Adrenal gland (tissue), 9 donors: ENCODE measurements at regions not wholly inside any gene's neighbourhood (a gene's known extent, or its start where the extent isn't known, plus 50 kb on each side); places are given as distances from the start of the nearest gene placed in this dataset.
A peak's percentile ranks its signal among the peaks of the same experiment; 100 is the strongest.

ENCODE experiments used
- DNase-seq, 7 donors: peaks; one replicate each; pipeline ENCODE4 v3.0.0-alpha.2; 2019 to 2020
- H3K27ac ChIP-seq, 5 donors: fragments of 200-600 bp; sonication (generic) in 4 of 5; 1 replicate in 3 of 5; 2 replicates in 2 of 5; pipeline versions ENCODE4 v1.5.1 to v1.8.0; 2016 to 2020; ENCODE audit warnings: mild to moderate bottlenecking in 1 of 5
- H3K27me3 ChIP-seq: fragments of 200-600 bp; 2 replicates; pipeline ENCODE4 v1.8.0; 2021
- H3K36me3 ChIP-seq, 2 donors: fragments of 200-600 bp; replicated peaks in 1 of 2; 1 replicate in 1 of 2; 2 replicates in 1 of 2; pipeline versions ENCODE4 v1.5.1 to v1.8.0; 2018 to 2022
- H3K4me1 ChIP-seq, 2 donors: fragments of 200-600 bp; replicated peaks in 1 of 2; 1 replicate in 1 of 2; 2 replicates in 1 of 2; pipeline versions ENCODE4 v1.5.1 to v1.8.0; 2018 to 2021
- H3K4me3 ChIP-seq, 4 donors: fragments of 200-600 bp; sonication (generic) in 3 of 4; one replicate each; pipeline ENCODE4 v1.5.1; 2016 to 2018
- H3K9me3 ChIP-seq, 3 donors: fragments of 200-600 bp; sonication (generic) in 1 of 3; replicated peaks in 1 of 3; 1 replicate in 2 of 3; 2 replicates in 1 of 3; pipeline versions ENCODE4 v1.5.1 to v1.8.0; 2016 to 2021
- POLR2A ChIP-seq, 2 donors: fragments of 450-650 bp; IDR thresholded peaks; one replicate each; pipeline ENCODE4 v1.6.1; 2017; ENCODE audit warnings: antibody characterized with exemption in 2 of 2, mild to moderate bottlenecking in 2 of 2, moderate library complexity in 1 of 2
- WGBS, 4 donors: extraction: QIAGEN DNeasy Blood & Tissue Kit in 2 of 4; methylation state at CpG; one replicate each; pipeline versions ENCODE4 v1.1.5 to v1.1.7; 2013 to 2017; 5-methylcytosine and 5-hydroxymethylcytosine counted together
- intact Hi-C, 2 donors: fragments of 100-400 bp; cut with DNase I; formaldehyde crosslinking; loops; one replicate each; pipeline versions ENCODE4 v1.14.1 to v1.15.0; 2022 to 2023
- TF ChIP-seq, protein P1 (sequence below), 6 experiments: fragments of 450-650 bp in 4 of 6; fragments of 200-600 bp in 2 of 6; sonication (generic) in 1 of 6; IDR thresholded peaks; 1 replicate in 5 of 6; 2 replicates in 1 of 6; pipeline versions ENCODE4 v1.5.1 to v1.8.0; 2016 to 2021; ENCODE audit warnings: antibody characterized with exemption in 6 of 6, mild to moderate bottlenecking in 2 of 6, moderate library complexity in 1 of 6
- donor health status: healthy with polysubstance abuse.
- donor health status: Bipolar disorder and iron deficiency.
- donor health status: DM: yes; HTN: yes; CAD: no.
- donor health status: DM: no; HTN: no; CAD: no.
- donor health status: DM: no; HTN: no; CAD: no.

DNA sequence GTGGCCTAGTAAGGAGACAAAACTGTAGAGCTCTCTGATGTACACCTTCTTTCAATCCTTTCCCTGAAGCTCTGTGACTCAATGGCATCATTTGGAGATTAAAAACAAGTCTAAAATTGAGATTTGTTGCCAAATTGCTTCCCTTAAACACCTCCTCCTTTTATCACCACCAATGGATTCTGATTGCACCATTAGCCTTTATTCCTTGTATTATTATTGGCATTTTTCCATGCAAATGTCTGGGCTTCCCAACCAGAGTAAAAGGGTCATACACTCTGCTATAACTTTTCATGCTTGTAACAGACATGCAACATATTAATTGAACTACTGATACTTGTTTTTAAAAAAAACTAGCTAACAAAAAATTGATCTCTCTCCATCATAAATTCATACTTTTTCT lies 124.2 kb downstream of the CCDC34 start:
- DNase-seq = no peak
- Histone ChIP-seq H3K4me1 (peaks cover 8 to 9% of the 10 kb centered on the region in 2 donors), H3K4me3 (no peak overlapping the region), H3K27ac (no peak overlapping the region), H3K9me3 (no peaks in the 10 kb centered on the region), H3K36me3 (no peaks in the 10 kb centered on the region), H3K27me3 (no peaks in the 10 kb centered on the region)
- intact Hi-C loops = loop anchor here in 1 of 2 donors (10.0 kb wide), 1 partner anchor 54 kb away; no protein-coding TSS in a partner anchor
- TF ChIP-seq POLR2A (IDR thresholded peaks at IDR 0.05) = no peak
- TF ChIP-seq, protein P1, sequence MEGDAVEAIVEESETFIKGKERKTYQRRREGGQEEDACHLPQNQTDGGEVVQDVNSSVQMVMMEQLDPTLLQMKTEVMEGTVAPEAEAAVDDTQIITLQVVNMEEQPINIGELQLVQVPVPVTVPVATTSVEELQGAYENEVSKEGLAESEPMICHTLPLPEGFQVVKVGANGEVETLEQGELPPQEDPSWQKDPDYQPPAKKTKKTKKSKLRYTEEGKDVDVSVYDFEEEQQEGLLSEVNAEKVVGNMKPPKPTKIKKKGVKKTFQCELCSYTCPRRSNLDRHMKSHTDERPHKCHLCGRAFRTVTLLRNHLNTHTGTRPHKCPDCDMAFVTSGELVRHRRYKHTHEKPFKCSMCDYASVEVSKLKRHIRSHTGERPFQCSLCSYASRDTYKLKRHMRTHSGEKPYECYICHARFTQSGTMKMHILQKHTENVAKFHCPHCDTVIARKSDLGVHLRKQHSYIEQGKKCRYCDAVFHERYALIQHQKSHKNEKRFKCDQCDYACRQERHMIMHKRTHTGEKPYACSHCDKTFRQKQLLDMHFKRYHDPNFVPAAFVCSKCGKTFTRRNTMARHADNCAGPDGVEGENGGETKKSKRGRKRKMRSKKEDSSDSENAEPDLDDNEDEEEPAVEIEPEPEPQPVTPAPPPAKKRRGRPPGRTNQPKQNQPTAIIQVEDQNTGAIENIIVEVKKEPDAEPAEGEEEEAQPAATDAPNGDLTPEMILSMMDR (IDR thresholded peaks at IDR 0.05) = no peak

DNA sequence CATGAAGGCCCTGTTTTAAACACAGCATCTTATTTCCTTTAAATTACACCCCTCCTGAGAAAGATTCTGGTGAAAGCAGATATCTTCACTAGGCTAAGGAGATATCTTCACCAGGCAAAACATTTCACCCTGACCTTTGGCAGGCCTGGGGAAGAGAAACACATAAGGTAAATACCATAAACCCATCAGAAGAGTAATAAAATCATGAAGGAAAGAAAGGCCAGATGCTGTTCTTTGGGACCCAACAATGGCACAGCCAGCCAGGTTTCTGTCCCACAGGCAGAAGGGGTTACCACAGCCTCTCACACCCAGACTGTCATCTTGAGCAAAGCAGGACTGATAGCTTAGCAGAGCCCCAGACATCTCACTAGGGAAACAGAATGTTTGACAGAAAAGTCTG lies 125.4 kb downstream of the CCDC34 start:
- DNase-seq = no peak
- H3K27me3 ChIP-seq = no peaks in the 10 kb centered on the region
- no peaks in the 10 kb centered on the region for H3K36me3 ChIP-seq
- peaks cover 8 to 13% of the 10 kb centered on the region in 2 donors for H3K4me1 ChIP-seq
- H3K4me3 ChIP-seq = no peak overlapping the region
- H3K9me3 ChIP-seq = no peaks in the 10 kb centered on the region
- intact Hi-C loops = loop anchor here in 1 of 2 donors (10.0 kb wide), 1 partner anchor 53 kb away; no protein-coding TSS in a partner anchor
- no peak overlapping the region for H3K27ac ChIP-seq
- TF ChIP-seq POLR2A (IDR thresholded peaks at IDR 0.05) = no peak
- TF ChIP-seq, protein P1 (IDR thresholded peaks at IDR 0.05) = no peak

DNA sequence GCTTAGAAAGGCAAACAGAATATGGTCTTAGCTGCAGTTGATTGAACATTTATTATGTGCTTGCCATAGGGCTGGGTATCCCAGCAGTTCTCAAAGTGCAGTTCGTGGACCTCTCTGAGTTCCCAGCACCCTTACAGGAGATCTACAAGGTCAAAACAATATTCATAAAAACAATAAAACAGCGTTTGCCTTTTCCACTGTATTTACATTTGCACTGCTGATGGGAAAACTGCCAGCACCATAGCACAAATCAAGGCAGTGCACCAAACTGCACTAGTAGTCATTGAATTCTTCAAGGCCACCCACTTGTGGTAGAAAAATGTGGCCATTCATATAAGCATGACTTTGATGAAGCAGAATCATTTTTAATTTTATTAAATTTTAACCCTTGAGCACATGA lies 128.1 kb downstream of the CCDC34 start:
- intact Hi-C loops = loop anchor here in 1 of 2 donors (10.0 kb wide), 1 partner anchor 50 kb away; no protein-coding TSS in a partner anchor
- TF ChIP-seq, protein P1 (IDR thresholded peaks at IDR 0.05) = no peak
- no peak for TF ChIP-seq POLR2A (IDR thresholded peaks at IDR 0.05)
- Histone ChIP-seq H3K9me3 (no peaks in the 10 kb centered on the region), H3K4me3 (no peak overlapping the region), H3K4me1 (peaks cover 8 to 13% of the 10 kb centered on the region in 2 donors), H3K27me3 (no peaks in the 10 kb centered on the region), H3K27ac (no peak overlapping the region), H3K36me3 (no peaks in the 10 kb centered on the region)
- WGBS, 4 donors = 38 to 53% (median 45%) methylated on average over 2 of the region's 2 CpGs
- no peak for DNase-seq

DNA sequence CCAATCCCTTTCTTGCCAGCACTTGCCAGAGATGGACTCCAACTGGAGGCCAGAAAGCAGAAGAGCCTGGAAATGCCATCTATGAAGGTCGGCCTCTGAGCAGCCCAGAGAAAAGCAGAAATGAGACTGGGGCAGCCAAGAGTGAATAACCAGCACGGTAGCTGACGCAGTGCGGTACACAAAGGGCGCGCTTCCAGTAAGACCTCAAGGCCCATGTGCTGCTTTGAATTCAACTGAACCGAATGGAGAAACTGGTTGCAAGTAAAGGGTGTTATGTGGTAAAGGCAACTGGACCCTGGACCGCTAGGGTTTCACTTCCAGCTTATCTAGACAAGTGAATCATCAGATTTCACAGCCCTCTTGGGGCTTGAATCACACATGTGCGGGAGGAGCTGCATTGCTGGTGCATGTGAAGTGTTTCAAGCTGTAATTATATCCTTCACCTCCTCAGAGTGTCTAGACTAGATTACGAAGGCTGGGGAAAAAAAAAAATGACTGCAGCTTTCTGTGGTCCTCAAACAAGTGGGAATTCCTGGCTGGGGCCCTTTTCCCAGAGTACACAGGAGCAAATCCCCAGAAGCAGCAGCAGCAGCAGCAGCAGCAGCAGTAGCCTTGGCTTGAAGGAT lies 128.9 kb downstream of the CCDC34 start:
- H3K4me3 ChIP-seq = no peak overlapping the region
- peaks cover 8 to 13% of the 10 kb centered on the region in 2 donors for H3K4me1 ChIP-seq
- peak in 1 of 2 donors; percentile 21 for TF ChIP-seq POLR2A (IDR thresholded peaks at IDR 0.05)
- TF ChIP-seq, protein P1 (IDR thresholded peaks at IDR 0.05) = peak in 3 of 6 experiments; percentile 33 to 35 (median 33)
- WGBS, 4 donors = 37 to 62% (median 52%) methylated on average over 10 of the region's 10 CpGs
- no peaks in the 10 kb centered on the region for H3K36me3 ChIP-seq
- H3K27ac ChIP-seq = peak overlapping the region; percentile 17 to 89 (median 83)
- intact Hi-C loops = loop anchor here in 1 of 2 donors (10.0 kb wide), 1 partner anchor 49 kb away; no protein-coding TSS in a partner anchor
- no peaks in the 10 kb centered on the region for H3K9me3 ChIP-seq
- peak; percentile 33 to 83 (median 76) for DNase-seq
- no peaks in the 10 kb centered on the region for H3K27me3 ChIP-seq
